OCI-LY3 (cell line): ENCODE measurements at regions not wholly inside any gene's neighbourhood (a gene's known extent, or its start where the extent isn't known, plus 50 kb on each side); places are given as distances from the start of the nearest gene placed in this dataset.
A peak's percentile ranks its signal among the peaks of the same experiment; 100 is the strongest.

Experiments used
- CTCF ChIP-seq: fragments of 200-600, 300-600 bp; sonication (generic); IDR thresholded peaks from 2 replicates; pipeline ENCODE4 v1.5.1; 2014; ENCODE audit warnings: antibody characterized with exemption, low read length, low read depth
- EZH2phosphoT487 ChIP-seq: fragments of 200-600 bp; shearing (Covaris generic); IDR thresholded peaks from 2 replicates; pipeline ENCODE4 v1.6.1; 2018; ENCODE audit warnings: antibody characterized with exemption, mixed run types, low read depth

GRCh38 chr6:126252154-126252553, 87.8 kb upstream of the CENPW start:
- TF ChIP-seq CTCF (peak; percentile 71), EZH2phosphoT487 (no peak)
